TTC549 (cell line): ENCODE measurements at regions not wholly inside any gene's neighbourhood (a gene's known extent, or its start where the extent isn't known, plus 50 kb on each side); places are given as distances from the start of the nearest gene placed in this dataset.
A peak's percentile ranks its signal among the peaks of the same experiment; 100 is the strongest.

Experiments
- FAIRE-seq: peaks from 2 replicates; lab custom pipeline; 2012; peaks lifted over from hg19 to GRCh38; lab: Jason Lieb, UNC

- no peak for FAIRE-seq
Measured at GRCh38 chr21:17979763-17980162, 160.6 kb upstream of the C21orf91 start.

- FAIRE-seq: no peak
Measured at GRCh38 chr21:17978895-17979294, 159.7 kb upstream of the C21orf91 start.

- no peak for FAIRE-seq
Measured at GRCh38 chr21:17976691-17977090, 157.5 kb upstream of the C21orf91 start.

- FAIRE-seq: no peak
Measured at GRCh38 chr21:17976139-17976538, 157.0 kb upstream of the C21orf91 start.

- FAIRE-seq: no peak
Measured at GRCh38 chr21:17967319-17967718, 148.2 kb upstream of the C21orf91 start.

- FAIRE-seq: no peak
Measured at GRCh38 chr21:17964716-17965115, 145.6 kb upstream of the C21orf91 start.

GRCh38 chr21:17964199-17964598 is 145.0 kb upstream of the C21orf91 start:
- no peak for FAIRE-seq

- FAIRE-seq: no peak
Measured at GRCh38 chr21:17950591-17950990, 131.4 kb upstream of the C21orf91 start.

- FAIRE-seq: no peak
Measured at GRCh38 chr21:17949421-17949820, 130.3 kb upstream of the C21orf91 start.

GRCh38 chr21:17947531-17947930 is 128.4 kb upstream of the C21orf91 start:
- no peak for FAIRE-seq

- no peak for FAIRE-seq
Measured at GRCh38 chr21:17931080-17931479, 111.9 kb upstream of the C21orf91 start.

- FAIRE-seq: no peak
Measured at GRCh38 chr21:17930093-17930492, 110.9 kb upstream of the C21orf91 start.

- no peak for FAIRE-seq
Measured at GRCh38 chr21:17929510-17929909, 110.4 kb upstream of the C21orf91 start.

GRCh38 chr21:17925899-17926298 is 106.7 kb upstream of the C21orf91 start:
- FAIRE-seq: peak; percentile 89

GRCh38 chr21:17925000-17925610 is 105.9 kb upstream of the C21orf91 start:
- FAIRE-seq: no peak

- FAIRE-seq: no peak
Measured at GRCh38 chr21:17921579-17922530, 102.7 kb upstream of the C21orf91 start.

- no peak for FAIRE-seq
Measured at GRCh38 chr21:17915976-17916375, 96.8 kb upstream of the C21orf91 start.

- FAIRE-seq: no peak
Measured at GRCh38 chr21:17911628-17912027, 92.5 kb upstream of the C21orf91 start.

GRCh38 chr21:17903929-17904639 is 84.9 kb upstream of the C21orf91 start:
- no peak for FAIRE-seq

- FAIRE-seq: no peak
Measured at GRCh38 chr21:17903029-17903806, 84.1 kb upstream of the C21orf91 start.

- no peak for FAIRE-seq
Measured at GRCh38 chr21:17901458-17902079, 82.4 kb upstream of the C21orf91 start.

GRCh38 chr21:17900990-17901385 is 81.8 kb upstream of the C21orf91 start:
- no peak for FAIRE-seq
